ENCODE measurements at regions not wholly inside any gene's neighbourhood (a gene's known extent, or its start where the extent isn't known, plus 50 kb on each side); places are given as distances from the start of the nearest gene placed in this dataset.

DNA sequence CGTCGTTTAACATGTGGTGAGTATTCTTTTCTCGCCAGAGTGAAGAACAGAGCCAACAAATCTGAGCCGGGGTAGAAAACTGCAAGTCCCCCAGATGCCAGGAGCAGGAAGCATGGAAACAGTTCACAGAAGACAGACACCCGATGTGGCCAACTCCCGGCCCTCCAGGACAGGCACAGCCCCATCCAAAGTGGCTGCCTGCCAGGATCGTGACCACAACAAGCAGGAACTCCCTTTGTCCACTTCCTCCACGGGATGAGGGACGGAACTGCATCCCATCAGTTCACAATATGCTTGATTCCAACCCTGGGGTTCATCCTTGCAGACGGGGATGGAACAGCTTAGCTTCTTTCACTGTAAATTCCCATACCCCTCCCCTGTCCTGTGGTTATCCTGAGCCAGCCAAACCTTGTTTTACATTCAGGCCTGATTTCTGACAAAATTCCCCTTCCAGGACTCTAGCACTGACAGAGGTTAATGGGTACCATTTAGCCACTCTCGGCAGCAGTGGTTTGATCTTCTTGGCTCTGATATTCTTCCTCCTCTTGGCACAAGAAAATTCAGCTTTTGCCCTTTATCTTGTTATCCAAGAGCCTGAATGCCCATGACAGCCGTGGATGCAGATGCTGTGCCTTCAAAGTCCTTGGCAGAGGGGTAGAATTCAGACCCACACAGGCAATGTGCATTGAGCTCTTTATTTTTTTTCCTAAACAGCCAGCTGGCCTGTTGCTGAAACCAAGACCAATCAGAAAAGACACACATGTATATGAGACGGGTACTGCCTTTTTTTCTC lies 105.5 kb upstream of the FAM204A start:
- WGBS, 2 donors, result 47 to 52% methylated on average over 13 of the region's 13 CpGs
- peak; percentile 22 for DNase-seq
- H3K9me3 ChIP-seq, result no peaks in the 10 kb centered on the region
- H3K27ac ChIP-seq, result no peak overlapping the region
- no peaks in the 10 kb centered on the region for H3K36me3 ChIP-seq (ENCODE audit: low read depth, missing control alignments)
- intact Hi-C loops (cut with DNase I; ENCODE audit: low total_unique reads), result no loop called here
- no peaks in the 10 kb centered on the region for H3K27me3 ChIP-seq
- no peak overlapping the region for H3K4me3 ChIP-seq
- TF ChIP-seq, protein P1, sequence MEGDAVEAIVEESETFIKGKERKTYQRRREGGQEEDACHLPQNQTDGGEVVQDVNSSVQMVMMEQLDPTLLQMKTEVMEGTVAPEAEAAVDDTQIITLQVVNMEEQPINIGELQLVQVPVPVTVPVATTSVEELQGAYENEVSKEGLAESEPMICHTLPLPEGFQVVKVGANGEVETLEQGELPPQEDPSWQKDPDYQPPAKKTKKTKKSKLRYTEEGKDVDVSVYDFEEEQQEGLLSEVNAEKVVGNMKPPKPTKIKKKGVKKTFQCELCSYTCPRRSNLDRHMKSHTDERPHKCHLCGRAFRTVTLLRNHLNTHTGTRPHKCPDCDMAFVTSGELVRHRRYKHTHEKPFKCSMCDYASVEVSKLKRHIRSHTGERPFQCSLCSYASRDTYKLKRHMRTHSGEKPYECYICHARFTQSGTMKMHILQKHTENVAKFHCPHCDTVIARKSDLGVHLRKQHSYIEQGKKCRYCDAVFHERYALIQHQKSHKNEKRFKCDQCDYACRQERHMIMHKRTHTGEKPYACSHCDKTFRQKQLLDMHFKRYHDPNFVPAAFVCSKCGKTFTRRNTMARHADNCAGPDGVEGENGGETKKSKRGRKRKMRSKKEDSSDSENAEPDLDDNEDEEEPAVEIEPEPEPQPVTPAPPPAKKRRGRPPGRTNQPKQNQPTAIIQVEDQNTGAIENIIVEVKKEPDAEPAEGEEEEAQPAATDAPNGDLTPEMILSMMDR (IDR thresholded peaks at IDR 0.05), result no peak
- TF ChIP-seq POLR2A (IDR thresholded peaks at IDR 0.05), result no peak
- no peaks in the 10 kb centered on the region for H3K4me1 ChIP-seq

DNA sequence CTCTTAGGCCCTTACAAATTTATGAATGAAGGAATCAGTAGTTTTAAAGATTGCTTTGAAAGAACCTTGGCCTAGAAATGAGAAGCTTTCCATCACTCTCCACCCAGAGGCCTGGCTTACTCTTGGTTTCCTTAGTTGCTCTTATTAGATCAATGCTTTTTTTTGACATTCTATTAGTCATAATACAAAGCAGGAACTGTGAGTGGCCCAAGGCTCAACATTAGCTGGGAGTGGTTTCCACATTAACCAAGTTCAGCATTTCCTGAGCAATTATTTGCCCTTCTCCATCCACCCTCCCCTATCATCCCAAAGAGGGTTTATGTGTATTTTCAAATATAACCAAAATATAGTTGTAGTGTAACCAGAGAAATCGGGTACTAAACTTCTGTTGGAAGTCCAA lies 103.4 kb upstream of the FAM204A start:
- TF ChIP-seq, protein P1 (IDR thresholded peaks at IDR 0.05), result no peak
- TF ChIP-seq POLR2A (IDR thresholded peaks at IDR 0.05), result no peak
- H3K4me3 ChIP-seq, result no peak overlapping the region
- H3K36me3 ChIP-seq (ENCODE audit: low read depth, missing control alignments), result no peaks in the 10 kb centered on the region
- no peaks in the 10 kb centered on the region for H3K9me3 ChIP-seq
- DNase-seq, result no peak
- intact Hi-C loops (cut with DNase I; ENCODE audit: low total_unique reads), result no loop called here
- H3K27me3 ChIP-seq, result no peaks in the 10 kb centered on the region
- no peak overlapping the region for H3K27ac ChIP-seq
- 81 to 86% methylated on average over 1 of the region's 1 CpG for WGBS, 2 donors
- H3K4me1 ChIP-seq, result no peaks in the 10 kb centered on the region

DNA sequence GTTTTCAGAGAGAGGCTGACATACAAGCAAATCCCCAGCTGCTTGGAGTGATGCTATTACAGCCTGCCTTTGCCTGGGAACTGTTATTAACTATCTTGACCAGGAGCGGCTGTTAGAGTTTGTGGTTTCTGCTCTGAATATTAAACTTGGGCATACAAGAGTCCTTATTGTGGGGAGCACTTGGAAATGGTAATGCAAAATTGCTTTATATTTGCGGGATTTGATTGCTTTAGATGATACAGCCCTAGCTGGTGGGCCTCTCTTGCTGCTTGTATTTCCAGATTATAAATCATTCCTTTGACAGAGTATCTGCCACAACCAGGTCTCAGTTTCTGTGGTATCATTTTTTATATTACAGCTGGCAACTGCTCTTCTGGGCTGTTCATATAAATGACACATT lies 101.9 kb upstream of the FAM204A start:
- no peaks in the 10 kb centered on the region for H3K36me3 ChIP-seq (ENCODE audit: low read depth, missing control alignments)
- 82 to 84% methylated on average over 2 of the region's 2 CpGs for WGBS, 2 donors
- TF ChIP-seq POLR2A (IDR thresholded peaks at IDR 0.05), result no peak
- TF ChIP-seq, protein P1 (IDR thresholded peaks at IDR 0.05), result no peak
- no peaks in the 10 kb centered on the region for H3K4me1 ChIP-seq
- H3K27me3 ChIP-seq, result no peaks in the 10 kb centered on the region
- no peak overlapping the region for H3K4me3 ChIP-seq
- no peak for DNase-seq
- no peak overlapping the region for H3K27ac ChIP-seq
- intact Hi-C loops (cut with DNase I; ENCODE audit: low total_unique reads), result no loop called here
- H3K9me3 ChIP-seq, result no peaks in the 10 kb centered on the region

DNA sequence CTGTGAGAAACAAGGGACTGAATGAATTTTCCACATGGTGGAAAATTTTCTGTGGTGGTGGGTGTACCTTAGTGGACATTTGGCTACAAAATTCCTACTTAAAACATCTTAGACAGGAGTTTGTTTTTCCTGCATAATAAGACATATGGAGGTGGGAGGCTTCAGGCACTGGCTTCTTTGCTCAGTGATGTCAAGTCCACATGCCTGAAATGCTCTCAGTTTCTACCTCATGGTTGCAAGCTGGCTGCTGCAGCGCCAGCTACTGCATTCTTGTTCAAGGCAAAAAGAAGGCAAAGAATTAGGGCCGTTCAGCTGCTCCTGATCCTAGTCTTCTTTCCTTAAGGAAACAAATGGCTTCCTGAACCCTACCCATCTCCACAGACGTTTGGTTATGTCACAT lies 99.9 kb upstream of the FAM204A start:
- H3K4me3 ChIP-seq, result no peak overlapping the region
- H3K27ac ChIP-seq, result no peak overlapping the region
- no peaks in the 10 kb centered on the region for H3K27me3 ChIP-seq
- no peaks in the 10 kb centered on the region for H3K9me3 ChIP-seq
- DNase-seq, result no peak
- intact Hi-C loops (cut with DNase I; ENCODE audit: low total_unique reads), result no loop called here
- 68 to 85% methylated on average over 3 of the region's 3 CpGs for WGBS, 2 donors
- H3K36me3 ChIP-seq (ENCODE audit: low read depth, missing control alignments), result no peaks in the 10 kb centered on the region
- no peak for TF ChIP-seq POLR2A (IDR thresholded peaks at IDR 0.05)
- TF ChIP-seq, protein P1 (IDR thresholded peaks at IDR 0.05), result no peak
- no peaks in the 10 kb centered on the region for H3K4me1 ChIP-seq

DNA sequence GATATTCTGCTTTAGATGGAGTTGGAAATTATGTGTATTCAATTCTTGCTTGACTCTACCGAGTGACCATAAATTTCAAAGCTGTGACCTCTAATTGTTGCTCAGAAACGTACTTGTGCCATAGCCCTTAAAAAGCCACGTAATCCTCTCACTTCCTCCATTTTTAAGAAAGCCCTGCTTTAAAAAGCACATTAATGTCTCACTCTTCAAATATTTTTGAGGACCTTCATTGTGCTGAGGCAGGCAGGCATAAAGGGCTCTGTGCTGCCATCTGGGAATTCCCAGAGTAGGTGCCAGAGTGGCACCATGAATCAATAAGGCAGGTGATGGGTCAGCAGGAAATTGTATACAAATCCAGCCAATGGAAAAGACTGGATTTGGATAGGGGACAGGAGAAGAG lies 97.7 kb upstream of the FAM204A start:
- intact Hi-C loops (cut with DNase I; ENCODE audit: low total_unique reads), result no loop called here
- no peak for DNase-seq
- Histone ChIP-seq H3K36me3 (ENCODE audit: low read depth, missing control alignments) (no peaks in the 10 kb centered on the region), H3K9me3 (no peaks in the 10 kb centered on the region), H3K27ac (no peak overlapping the region), H3K27me3 (no peaks in the 10 kb centered on the region), H3K4me1 (no peaks in the 10 kb centered on the region), H3K4me3 (no peak overlapping the region)
- WGBS, 2 donors, result 82 to 87% methylated on average over 3 of the region's 3 CpGs
- TF ChIP-seq POLR2A (IDR thresholded peaks at IDR 0.05), result no peak
- TF ChIP-seq, protein P1 (IDR thresholded peaks at IDR 0.05), result no peak
